Natural killer cell (primary cell): ENCODE measurements at regions not wholly inside any gene's neighbourhood (a gene's known extent, or its start where the extent isn't known, plus 50 kb on each side); places are given as distances from the start of the nearest gene placed in this dataset.
"Not testable (repeated sequence)": the region's sequence is repeated elsewhere in the genome, so short reads cannot be mapped to it uniquely, and the experiment has no call there.

Experiments used
- ATAC-seq, 3 donors: fragments of 150-1000 bp in 2 of 3; fragments of 200-7000 bp in 1 of 3; cut with Tn5 transposase; 1 replicate in 1 of 3; 2 replicates in 2 of 3; pipeline ENCODE4 v1.10.0; 2021; ENCODE audit warnings: mild to moderate bottlenecking in 2 of 3, moderate library complexity in 2 of 3
- DNase-seq, 2 donors: peaks; one replicate each; pipeline versions ENCODE4 v3.0.0 to v3.0.0-alpha.2; 2013 to 2021; ENCODE audit warnings: mixed read lengths in 1 of 2
- H3K27ac ChIP-seq: one replicate; pipeline ENCODE4 v1.5.1; 2013; ENCODE audit warnings: mild to moderate bottlenecking, low read length
- H3K27me3 ChIP-seq: one replicate; pipeline ENCODE4 v1.6.1; 2013; ENCODE audit warnings: low read length; ENCODE audit not compliant: control insufficient read depth, insufficient read depth
- H3K36me3 ChIP-seq: one replicate; pipeline ENCODE4 v1.6.1; 2013; ENCODE audit warnings: low read length; ENCODE audit not compliant: control insufficient read depth, insufficient read depth
- H3K4me1 ChIP-seq: one replicate; pipeline ENCODE4 v1.6.1; 2013; ENCODE audit warnings: low read length; ENCODE audit not compliant: control insufficient read depth, insufficient read depth
- H3K4me3 ChIP-seq: one replicate; pipeline ENCODE4 v1.5.1; 2013; ENCODE audit warnings: low read length
- H3K9me3 ChIP-seq: one replicate; pipeline ENCODE4 v1.6.1; 2013; ENCODE audit warnings: low read length; ENCODE audit not compliant: control insufficient read depth, insufficient read depth
- H3K27ac Mint-ChIP-seq, 2 donors: one replicate each; pipeline ENCODE4 v1.8.0; 2022; ENCODE audit warnings: mild to moderate bottlenecking in 2 of 2, mixed read lengths in 2 of 2, moderate library complexity in 1 of 2
- H3K27me3 Mint-ChIP-seq, 2 donors: one replicate each; pipeline ENCODE4 v1.8.0; 2022; ENCODE audit warnings: low read depth in 2 of 2, mixed read lengths in 2 of 2
- H3K36me3 Mint-ChIP-seq: one replicate; pipeline ENCODE4 v1.8.0; 2022; ENCODE audit warnings: mixed read lengths
- H3K4me1 Mint-ChIP-seq, 2 donors: one replicate each; pipeline ENCODE4 v1.8.0; 2022; ENCODE audit warnings: mixed read lengths in 2 of 2
- H3K4me3 Mint-ChIP-seq: one replicate; pipeline ENCODE4 v1.8.0; 2022; ENCODE audit warnings: mild to moderate bottlenecking, moderate library complexity, mixed read lengths
- H3K9me3 Mint-ChIP-seq, 2 donors: one replicate each; pipeline ENCODE4 v1.8.0; 2022; ENCODE audit warnings: mixed read lengths in 2 of 2
- WGBS: methylation state at CpG from one replicate; pipeline ENCODE4 v1.1.7; 2013; ENCODE audit warnings: missing lambda C conversion rate; ENCODE audit not compliant: insufficient coverage; 5-methylcytosine and 5-hydroxymethylcytosine counted together
- intact Hi-C: fragments of 100-400 bp; cut with micrococcal nuclease; formaldehyde crosslinking; loops from one replicate; pipeline ENCODE4 v1.14.2; 2022
- TF ChIP-seq, protein P1 (sequence below): fragments of 200-600 bp; IDR thresholded peaks from one replicate; pipeline ENCODE4 v1.8.0; 2022; ENCODE audit warnings: antibody characterized with exemption

DNA sequence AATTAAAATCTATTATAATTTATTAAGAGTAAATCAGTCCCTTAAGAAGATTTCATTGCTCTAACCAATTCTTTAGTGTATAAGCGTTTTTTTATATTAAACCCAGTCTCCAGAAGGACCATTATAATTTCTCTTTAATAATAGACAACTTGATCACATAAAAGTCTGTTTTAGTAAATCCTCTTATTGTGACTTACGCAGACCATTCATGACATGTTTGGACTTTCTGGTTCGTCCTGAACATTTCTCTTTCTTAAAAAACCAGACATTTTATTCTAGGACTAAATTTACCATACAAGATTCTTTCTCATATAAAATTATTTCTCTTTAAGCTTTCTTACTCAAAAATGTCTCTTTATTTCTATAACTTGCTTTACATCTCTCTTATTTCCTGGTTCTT lies 196.2 kb upstream of the RAI14 start:
- Histone ChIP-seq H3K9me3 (no peaks in the 10 kb centered on the region), H3K27me3 (no peaks in the 10 kb centered on the region), H3K36me3 (no peaks in the 10 kb centered on the region), H3K4me3 (no peak overlapping the region), H3K4me1 (no peaks in the 10 kb centered on the region), H3K27ac (no peak overlapping the region)
- Mint-ChIP-seq H3K27ac (no peak overlapping the region), H3K4me3 (no peak overlapping the region), H3K4me1 (no peaks in the 10 kb centered on the region), H3K36me3 (no peaks in the 10 kb centered on the region), H3K9me3 (no peaks in the 10 kb centered on the region), H3K27me3 (peaks cover 17 to 23% of the 10 kb centered on the region in 2 donors)
- TF ChIP-seq, protein P1, sequence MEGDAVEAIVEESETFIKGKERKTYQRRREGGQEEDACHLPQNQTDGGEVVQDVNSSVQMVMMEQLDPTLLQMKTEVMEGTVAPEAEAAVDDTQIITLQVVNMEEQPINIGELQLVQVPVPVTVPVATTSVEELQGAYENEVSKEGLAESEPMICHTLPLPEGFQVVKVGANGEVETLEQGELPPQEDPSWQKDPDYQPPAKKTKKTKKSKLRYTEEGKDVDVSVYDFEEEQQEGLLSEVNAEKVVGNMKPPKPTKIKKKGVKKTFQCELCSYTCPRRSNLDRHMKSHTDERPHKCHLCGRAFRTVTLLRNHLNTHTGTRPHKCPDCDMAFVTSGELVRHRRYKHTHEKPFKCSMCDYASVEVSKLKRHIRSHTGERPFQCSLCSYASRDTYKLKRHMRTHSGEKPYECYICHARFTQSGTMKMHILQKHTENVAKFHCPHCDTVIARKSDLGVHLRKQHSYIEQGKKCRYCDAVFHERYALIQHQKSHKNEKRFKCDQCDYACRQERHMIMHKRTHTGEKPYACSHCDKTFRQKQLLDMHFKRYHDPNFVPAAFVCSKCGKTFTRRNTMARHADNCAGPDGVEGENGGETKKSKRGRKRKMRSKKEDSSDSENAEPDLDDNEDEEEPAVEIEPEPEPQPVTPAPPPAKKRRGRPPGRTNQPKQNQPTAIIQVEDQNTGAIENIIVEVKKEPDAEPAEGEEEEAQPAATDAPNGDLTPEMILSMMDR: no peak
- WGBS: 70% methylated on average over 2 of the region's 3 CpGs
- DNase-seq (no peak), ATAC-seq (no peak)
- intact Hi-C loops: no loop called here

DNA sequence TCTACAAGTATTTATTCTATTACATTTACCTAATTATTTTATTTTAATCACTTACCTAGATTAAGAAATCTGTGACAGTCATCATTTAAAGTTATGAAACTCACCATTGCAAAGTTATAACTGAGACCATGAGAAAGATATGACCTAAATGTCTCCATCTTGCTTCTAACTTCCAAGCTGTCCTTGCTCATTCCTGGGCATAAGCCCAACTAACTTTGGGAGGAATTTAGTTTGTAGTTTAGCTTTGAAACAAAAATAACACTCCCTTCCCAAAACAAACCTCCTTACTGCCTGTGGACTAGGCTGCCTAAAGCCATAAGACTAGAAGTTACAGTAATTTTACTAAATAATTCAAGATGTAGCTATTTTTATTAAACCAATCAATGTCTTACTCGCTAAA lies 195.6 kb upstream of the RAI14 start:
- H3K27ac ChIP-seq: no peak overlapping the region
- no peaks in the 10 kb centered on the region for H3K9me3 ChIP-seq
- Mint-ChIP-seq H3K4me3 (no peak overlapping the region), H3K27ac (no peak overlapping the region), H3K9me3 (no peaks in the 10 kb centered on the region), H3K27me3 (peaks cover 20 to 26% of the 10 kb centered on the region in 2 donors), H3K4me1 (peaks cover 0 to 2% of the 10 kb centered on the region in 2 donors), H3K36me3 (no peaks in the 10 kb centered on the region)
- no peak for DNase-seq
- 43% methylated on average over 1 of the region's 1 CpG for WGBS
- intact Hi-C loops: no loop called here
- H3K4me3 ChIP-seq: no peak overlapping the region
- no peaks in the 10 kb centered on the region for H3K27me3 ChIP-seq
- no peak for ATAC-seq
- H3K4me1 ChIP-seq: no peaks in the 10 kb centered on the region
- TF ChIP-seq, protein P1: no peak
- H3K36me3 ChIP-seq: no peaks in the 10 kb centered on the region

DNA sequence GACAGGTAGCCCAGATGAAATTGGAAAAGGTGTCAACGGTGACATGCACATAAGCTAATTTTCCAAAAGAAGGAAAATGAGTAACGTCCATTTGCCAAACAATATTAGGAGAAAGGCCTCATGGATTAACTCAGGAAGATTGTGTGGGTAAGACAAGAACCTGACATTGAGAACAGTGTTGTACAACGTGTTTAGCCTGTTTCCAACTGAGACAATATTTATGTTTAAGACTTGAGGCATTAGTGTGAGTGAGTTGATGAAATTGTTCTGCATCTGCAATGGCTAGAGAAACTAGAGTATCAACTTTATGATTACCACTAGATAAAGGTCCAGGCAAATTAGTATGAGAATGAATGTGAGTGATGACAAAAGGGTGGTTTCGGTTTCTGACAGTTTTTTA lies 191.3 kb upstream of the RAI14 start:
- Histone ChIP-seq H3K27me3 (no peaks in the 10 kb centered on the region), H3K27ac (no peak overlapping the region), H3K9me3 (no peaks in the 10 kb centered on the region), H3K36me3 (no peaks in the 10 kb centered on the region), H3K4me3 (no peak overlapping the region), H3K4me1 (no peaks in the 10 kb centered on the region)
- no peak overlapping the region for H3K4me3 Mint-ChIP-seq
- DNase-seq (no peak), ATAC-seq (no peak)
- TF ChIP-seq, protein P1: no peak
- no peak overlapping the region for H3K27ac Mint-ChIP-seq
- H3K36me3 Mint-ChIP-seq: no peaks in the 10 kb centered on the region
- intact Hi-C loops: loop anchor here (2.0 kb wide), 1 partner anchor 468 kb away; no protein-coding TSS in a partner anchor
- H3K4me1 Mint-ChIP-seq: peaks cover 0 to 4% of the 10 kb centered on the region in 2 donors
- H3K27me3 Mint-ChIP-seq: peaks cover 34 to 38% of the 10 kb centered on the region in 2 donors
- 61% methylated on average over 4 of the region's 4 CpGs for WGBS
- no peaks in the 10 kb centered on the region for H3K9me3 Mint-ChIP-seq

DNA sequence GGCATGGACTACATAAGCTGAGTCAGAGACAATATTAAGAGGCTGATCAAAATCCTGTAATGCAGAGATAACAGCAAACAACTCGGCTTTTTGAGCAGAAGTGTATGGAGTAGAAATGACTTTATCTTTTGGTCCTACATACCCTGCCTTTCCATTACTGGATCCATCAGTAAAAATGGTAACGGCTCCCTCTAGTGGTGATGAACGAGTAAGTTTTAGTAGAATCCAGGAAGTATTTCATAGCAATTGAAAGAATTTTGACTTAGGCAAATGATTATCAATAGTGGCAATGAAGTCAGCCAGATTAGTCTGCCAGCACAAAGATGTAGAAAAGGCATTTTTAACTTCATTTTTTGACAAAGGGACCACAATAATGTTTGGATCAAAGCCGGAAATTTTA lies 190.8 kb upstream of the RAI14 start:
- intact Hi-C loops: loop anchor here (2.0 kb wide), 1 partner anchor 468 kb away; no protein-coding TSS in a partner anchor
- H3K27me3 ChIP-seq, H3K4me3 ChIP-seq, H3K27ac Mint-ChIP-seq, H3K4me3 Mint-ChIP-seq, H3K9me3 Mint-ChIP-seq, H3K36me3 ChIP-seq, H3K9me3 ChIP-seq, H3K27ac ChIP-seq, H3K4me1 ChIP-seq, H3K4me1 Mint-ChIP-seq, ATAC-seq, H3K36me3 Mint-ChIP-seq: not testable (repeated sequence)
- H3K27me3 Mint-ChIP-seq: peaks cover 36 to 38% of the 10 kb centered on the region in 2 donors
- DNase-seq: peak in 1 of 2 donors; percentile 77
- 12% methylated on average over 3 of the region's 4 CpGs for WGBS
- TF ChIP-seq, protein P1: peak; percentile 34

DNA sequence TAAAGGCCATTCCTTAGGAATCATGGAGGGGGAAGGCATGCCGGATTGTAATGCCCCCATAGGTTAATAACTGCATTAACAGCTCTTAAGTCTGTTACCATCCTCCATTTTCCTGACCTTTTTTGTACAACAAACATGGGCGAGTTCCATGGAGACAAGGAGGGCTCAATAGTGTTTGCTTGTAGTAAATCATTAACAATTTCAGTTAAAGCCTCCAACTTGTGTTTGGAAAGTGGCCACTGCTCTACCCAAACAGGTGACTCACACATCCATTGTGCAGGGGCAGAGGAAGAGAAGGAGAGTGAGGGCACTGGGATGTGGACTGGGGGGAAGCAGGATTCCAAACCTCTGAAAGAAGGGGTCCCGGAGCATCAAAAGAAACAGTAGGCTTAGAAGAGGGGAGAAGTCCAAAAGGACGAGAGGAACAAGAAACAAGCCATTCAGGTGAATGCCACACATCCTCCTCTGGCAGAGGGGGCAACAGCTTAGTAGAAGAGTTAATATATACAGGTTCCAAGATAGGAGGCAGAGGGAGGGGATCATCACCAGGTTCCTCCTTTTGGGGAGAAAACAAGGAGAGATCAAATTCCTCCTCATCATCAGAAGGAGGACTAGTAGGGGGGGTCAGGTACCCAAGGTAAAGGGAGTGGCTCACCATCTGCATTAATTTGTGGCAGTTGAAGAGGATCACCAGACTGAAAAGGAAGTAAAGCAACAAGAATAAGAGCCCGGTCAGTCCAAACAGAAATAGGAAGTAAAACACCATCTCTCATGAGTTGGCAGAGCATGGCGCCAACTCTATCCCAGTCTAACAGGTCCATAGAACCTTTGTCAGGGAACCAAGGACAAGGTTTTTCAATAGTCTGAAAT lies 189.4 kb upstream of the RAI14 start:
- H3K9me3 ChIP-seq, intact Hi-C loops, H3K9me3 Mint-ChIP-seq, H3K27ac ChIP-seq, DNase-seq, H3K4me3 Mint-ChIP-seq, H3K4me3 ChIP-seq, H3K4me1 ChIP-seq, H3K27me3 ChIP-seq, H3K27ac Mint-ChIP-seq, H3K4me1 Mint-ChIP-seq, ATAC-seq, H3K36me3 Mint-ChIP-seq, H3K36me3 ChIP-seq: not testable (repeated sequence)
- peaks cover 24 to 29% of the 10 kb centered on the region in 2 donors for H3K27me3 Mint-ChIP-seq
- 53% methylated on average over 4 of the region's 6 CpGs for WGBS
